Epithelial cell of proximal tubule (primary cell): ENCODE measurements at regions not wholly inside any gene's neighbourhood (a gene's known extent, or its start where the extent isn't known, plus 50 kb on each side); places are given as distances from the start of the nearest gene placed in this dataset.
A peak's percentile ranks its signal among the peaks of the same experiment; 100 is the strongest.

Experiments used
- DNase-seq: peaks from one replicate; pipeline ENCODE4 v3.0.0-alpha.2; 2011; ENCODE audit warnings: low read depth
- H3K4me3 ChIP-seq: 2 replicates; pipeline ENCODE4 v1.5.1; 2011; ENCODE audit warnings: low read depth, mild to moderate bottlenecking, low read length
- CTCF ChIP-seq: conservative IDR thresholded peaks from 2 replicates; pipeline ENCODE4 v1.5.1; 2012; ENCODE audit warnings: low read depth, mild to moderate bottlenecking, low read length

- TF ChIP-seq CTCF, result no peak
- peak; percentile 52 for DNase-seq
- no peak overlapping the region for H3K4me3 ChIP-seq
These were observed 393.6 kb downstream of the OTOL1 start for GRCh38 chr3:161890147-161890625.

GRCh38 chr3:161893972-161894371, 397.4 kb downstream of the OTOL1 start:
- no peak overlapping the region for H3K4me3 ChIP-seq
- DNase-seq, result no peak
- no peak for TF ChIP-seq CTCF

- no peak for TF ChIP-seq CTCF
- no peak overlapping the region for H3K4me3 ChIP-seq
- no peak for DNase-seq
These were observed 398.0 kb downstream of the OTOL1 start for GRCh38 chr3:161894657-161895056.

GRCh38 chr3:161905520-161906132, 409.0 kb downstream of the OTOL1 start:
- no peak overlapping the region for H3K4me3 ChIP-seq
- no peak for TF ChIP-seq CTCF
- DNase-seq, result no peak

- no peak for TF ChIP-seq CTCF
- no peak overlapping the region for H3K4me3 ChIP-seq
- DNase-seq, result peak; percentile 31
These were observed 417.3 kb downstream of the OTOL1 start for GRCh38 chr3:161913786-161914389.

GRCh38 chr3:161914703-161915417, 418.3 kb downstream of the OTOL1 start:
- no peak overlapping the region for H3K4me3 ChIP-seq
- peak; percentile 76 for TF ChIP-seq CTCF
- peak; percentile 31 for DNase-seq
